Activated CD4-positive, alpha-beta T cell treated with anti-CD3 and anti-CD28 coated beads for 48 hours (primary cell): ENCODE measurements at regions not wholly inside any gene's neighbourhood (a gene's known extent, or its start where the extent isn't known, plus 50 kb on each side); places are given as distances from the start of the nearest gene placed in this dataset.
"Not testable (repeated sequence)": the region's sequence is repeated elsewhere in the genome, so short reads cannot be mapped to it uniquely, and the experiment has no call there.

ENCODE experiments used
- DNase-seq: peaks from one replicate; pipeline ENCODE4 v3.0.0-alpha.2; 2020

GRCh38 chr13:22960827-22961226 lies 220.0 kb upstream of the SGCG start:
- DNase-seq: no peak

DNA sequence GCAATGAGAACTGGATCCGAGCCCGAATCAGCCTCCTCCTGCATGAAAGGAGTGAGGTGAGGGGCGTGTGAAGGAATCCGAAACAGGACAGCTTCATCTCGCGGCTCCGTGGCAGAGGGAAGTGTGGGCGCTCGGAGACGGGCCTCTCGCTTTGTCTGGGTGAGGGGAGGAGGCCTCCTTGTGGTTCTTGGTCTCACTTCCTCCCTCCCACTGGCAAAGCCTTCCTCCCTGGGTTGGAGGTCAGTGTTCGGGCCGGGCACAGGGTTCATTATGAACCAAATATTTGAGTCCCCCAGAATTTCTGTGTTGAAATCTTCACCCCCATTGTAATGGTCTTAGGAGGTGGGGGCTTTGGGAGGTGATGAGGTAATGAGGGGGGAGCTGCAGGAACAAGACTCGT lies 219.4 kb upstream of the SGCG start:
- DNase-seq: not testable (repeated sequence)

DNA sequence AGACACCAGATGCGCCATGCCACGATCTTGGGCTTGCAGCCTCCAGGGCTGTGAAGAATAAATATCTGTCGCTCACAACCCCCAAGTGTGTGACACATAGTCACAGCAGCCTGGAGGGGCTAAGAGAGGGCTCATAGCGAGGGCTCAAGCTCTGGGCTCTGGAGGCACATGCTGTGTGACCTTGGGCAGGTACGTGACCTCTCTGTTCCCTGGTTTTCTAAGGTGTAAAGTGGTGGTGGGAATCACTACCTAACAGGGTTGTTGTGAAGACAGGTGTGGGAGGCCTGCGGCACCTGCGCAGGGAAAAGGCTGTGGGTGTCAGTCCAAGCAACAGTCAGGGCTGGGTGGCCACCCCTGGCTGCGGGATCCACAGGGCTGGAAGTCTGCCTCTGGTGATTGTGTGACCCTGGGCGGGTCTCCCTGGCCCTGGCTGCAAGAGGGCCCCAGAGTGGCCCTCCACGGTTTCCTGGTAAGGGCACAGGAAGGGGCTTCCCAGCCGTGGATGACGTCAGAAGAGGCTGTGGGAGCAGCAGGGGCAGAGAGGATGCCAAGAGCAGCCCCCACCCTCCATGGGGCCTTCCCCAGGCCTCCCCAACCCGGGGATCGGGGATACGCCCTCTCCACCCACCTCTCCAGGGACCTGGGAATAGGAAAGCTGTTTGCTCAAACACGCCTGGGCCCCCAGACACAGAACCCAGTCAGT lies 218.8 kb upstream of the SGCG start:
- no peak for DNase-seq

GRCh38 chr13:22963384-22964053 lies 217.3 kb upstream of the SGCG start:
- not testable (repeated sequence) for DNase-seq

DNA sequence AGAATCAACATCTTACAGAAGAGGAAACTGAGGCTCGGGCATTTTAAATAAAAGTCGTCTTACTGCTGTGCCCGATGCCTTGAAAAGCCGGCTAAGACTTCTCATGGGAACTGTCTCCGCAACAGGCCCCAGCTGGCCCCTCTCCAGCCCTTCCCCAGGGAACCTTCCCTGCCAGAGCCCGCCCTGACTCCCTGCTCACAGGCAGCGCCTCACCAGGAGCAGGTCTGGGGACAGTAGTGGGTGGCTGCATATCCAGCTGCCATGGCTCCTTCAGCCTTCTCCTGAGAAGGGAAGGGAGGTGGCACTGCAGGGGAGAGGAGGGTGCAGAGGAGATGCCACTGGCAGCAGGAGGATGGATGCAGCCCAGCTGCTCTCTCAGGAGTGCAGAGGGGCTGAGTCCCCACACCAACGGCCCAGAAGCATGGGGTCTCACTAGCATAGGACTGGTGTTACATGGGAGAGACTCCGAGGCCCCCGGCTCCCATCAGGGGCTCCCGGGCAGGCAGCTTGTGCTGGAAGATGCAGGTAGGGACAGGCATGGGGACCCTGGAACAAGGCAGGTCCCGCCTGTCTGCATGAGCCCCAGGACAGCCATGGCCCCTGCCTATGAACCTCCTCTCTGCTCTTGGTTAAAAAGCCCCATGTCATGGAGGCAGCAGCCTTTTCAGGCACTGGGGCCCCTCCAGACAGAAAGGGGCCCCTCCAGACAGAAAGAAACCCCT lies 216.4 kb upstream of the SGCG start:
- DNase-seq: no peak

DNA sequence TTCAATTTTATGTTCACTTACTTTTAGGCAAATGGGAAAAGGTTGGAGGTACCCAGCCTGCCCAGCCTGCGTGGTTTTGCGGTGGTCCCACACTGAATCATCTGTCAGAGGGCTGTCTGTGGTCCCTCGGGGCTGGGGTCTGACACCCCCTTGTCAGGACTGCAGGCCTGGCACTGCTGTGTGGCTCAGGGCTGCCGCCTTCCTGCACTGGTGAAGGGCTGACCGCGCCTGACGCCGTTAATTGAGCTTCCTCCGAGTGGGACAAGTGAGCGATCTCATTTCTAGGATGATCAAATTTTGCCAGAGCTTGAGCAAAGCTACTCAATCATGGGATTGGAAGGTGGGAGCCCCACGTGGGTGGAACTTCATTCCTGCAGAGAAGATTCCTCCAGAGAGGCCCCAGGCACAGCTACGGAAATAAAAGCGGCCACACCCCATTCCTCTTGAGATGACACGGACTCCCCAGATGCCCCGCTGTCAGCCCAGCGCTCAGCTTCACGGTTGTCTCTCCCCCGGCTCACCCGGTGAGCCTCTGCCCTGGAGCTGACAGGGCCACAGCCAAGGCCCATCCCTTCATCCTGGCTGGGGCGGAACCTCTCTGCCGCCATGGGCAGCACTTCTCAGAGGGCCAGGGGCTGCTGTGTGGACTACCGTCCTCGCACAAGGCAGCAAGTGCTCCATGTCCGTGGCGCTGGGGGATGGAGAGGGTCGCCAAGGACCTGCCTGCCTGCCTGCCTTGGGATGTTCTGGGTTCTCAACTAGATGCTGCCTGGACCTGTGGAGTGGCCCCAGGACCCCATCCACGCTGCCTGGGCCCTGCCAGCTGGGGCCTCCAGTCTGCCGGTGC lies 215.5 kb upstream of the SGCG start:
- not testable (repeated sequence) for DNase-seq

DNA sequence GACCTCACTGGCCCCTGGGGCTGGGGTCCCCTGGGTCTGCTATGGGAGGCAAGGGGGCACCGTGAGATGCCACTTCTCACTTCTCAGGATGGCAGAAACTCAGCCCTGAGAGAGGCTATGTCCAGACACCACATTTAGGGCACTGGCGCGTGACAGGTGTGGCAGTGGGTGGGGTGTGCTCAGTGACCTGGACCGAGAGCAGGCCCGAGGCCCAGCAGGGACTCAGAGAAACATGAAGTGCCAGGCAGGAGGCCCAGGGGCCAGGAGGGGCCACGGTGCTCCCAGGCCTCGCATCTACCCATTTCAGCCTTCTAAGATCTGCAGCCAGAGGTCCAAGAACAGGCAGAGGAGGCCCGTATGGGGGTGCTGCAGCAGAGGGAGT lies 214.9 kb upstream of the SGCG start:
- not testable (repeated sequence) for DNase-seq

- DNase-seq: not testable (repeated sequence)
These were observed 214.0 kb upstream of the SGCG start for GRCh38 chr13:22966753-22967152.

GRCh38 chr13:22967669-22968068 lies 213.1 kb upstream of the SGCG start:
- DNase-seq: no peak

DNA sequence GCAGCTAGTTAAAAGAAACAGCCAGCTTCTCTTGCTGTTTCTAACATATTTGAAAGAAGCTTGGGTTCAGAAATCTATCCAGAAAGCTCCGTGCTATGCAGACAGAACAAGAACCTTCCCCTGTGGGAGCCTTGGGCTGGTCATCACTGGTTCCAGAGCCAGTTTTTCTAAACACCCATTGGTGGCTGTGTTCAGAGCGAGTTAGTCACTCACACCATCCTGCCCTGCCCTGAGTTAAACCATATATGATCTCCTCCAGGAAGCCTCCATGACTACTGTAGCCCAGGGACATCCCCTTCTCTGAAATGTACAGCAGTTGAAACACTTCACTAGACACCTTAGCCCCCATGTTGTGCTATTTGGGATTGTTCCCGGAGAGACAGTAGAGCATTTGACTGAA lies 200.8 kb upstream of the SGCG start:
- no peak for DNase-seq

DNA sequence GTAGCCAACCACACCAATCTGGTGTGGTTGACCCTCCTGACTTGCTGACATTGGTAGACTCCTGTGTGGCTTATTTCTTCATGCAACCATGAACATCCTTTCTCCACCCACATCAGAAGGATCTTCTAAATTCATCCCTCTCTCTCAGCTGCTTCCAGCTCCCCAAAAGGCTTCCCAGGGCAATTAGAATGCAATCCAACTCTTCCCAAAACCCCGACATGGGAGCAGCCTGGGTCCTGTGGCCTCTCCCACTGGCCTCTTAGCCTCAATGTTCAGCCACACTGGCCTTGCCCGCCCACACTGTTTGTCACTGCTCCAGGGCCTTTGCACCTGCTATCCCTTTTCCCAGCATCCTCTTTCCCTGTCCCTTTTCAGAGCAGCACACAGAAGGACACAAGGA lies 199.8 kb upstream of the SGCG start:
- DNase-seq: no peak

DNA sequence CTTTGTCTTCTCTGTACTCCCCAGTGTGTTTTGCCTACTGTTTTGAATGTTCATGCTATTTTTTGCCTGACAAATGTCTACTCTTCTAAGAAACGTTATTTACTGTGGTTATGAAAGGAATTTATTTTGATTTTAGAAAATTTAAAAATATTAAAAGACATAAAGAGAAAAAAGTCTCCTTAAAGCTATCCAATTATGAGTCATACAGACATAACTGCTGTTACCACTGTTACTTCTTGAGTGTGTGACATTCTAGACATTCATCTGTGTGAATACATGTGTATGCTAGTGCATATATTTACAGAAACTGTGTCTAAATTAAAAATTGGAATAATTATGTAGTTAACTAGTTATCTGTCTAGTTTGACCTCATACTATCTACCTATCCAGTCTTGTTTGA lies 187.6 kb upstream of the SGCG start:
- DNase-seq: no peak

- DNase-seq: no peak
These were observed 177.3 kb upstream of the SGCG start for GRCh38 chr13:23003446-23003845.

- no peak for DNase-seq
These were observed 173.4 kb upstream of the SGCG start for GRCh38 chr13:23007426-23007825.

DNA sequence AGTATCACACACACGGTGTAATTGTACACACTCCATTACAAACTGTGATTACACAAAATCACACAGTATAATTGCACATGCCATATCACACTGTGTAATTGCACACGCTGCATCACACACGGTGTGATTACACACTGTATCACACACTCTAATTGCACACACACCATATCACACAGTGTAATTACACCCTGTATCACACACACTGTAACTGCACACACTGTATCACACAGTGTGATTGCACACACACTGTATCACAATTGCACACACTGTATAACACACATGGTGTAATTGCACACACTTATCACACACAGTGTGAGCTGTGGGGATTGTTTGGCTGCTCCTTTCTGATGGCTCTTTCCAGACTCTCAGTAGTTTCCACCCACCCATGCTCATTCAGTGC lies 162.6 kb upstream of the SGCG start:
- DNase-seq: no peak

DNA sequence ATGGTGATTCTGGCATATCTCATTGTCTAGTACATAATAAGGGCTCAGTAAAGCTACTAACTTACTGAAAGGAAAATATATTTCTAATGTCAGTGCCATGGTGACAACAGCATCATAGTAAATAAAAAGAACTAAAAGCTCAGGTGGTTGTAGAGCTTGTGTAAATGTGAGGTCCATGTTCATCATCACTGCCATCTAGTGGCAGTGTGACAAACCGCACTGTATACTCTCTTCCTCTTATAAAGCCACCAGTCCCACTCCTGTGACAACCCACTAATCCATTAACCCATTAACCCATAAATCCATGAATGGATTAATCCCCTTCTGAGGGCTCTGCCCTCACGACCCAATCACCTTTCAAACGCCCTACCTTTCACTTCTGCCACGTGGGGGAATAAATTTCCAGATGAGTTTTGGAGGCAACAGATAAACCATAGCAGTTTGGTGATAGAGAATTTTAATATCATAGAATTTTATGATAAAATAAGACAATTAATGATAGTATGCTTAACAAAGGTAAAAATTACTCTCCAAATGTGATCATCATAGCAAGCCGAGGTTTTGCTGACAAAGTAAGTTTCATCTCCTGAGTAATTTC lies 160.4 kb upstream of the SGCG start:
- peak; percentile 36 for DNase-seq

DNA sequence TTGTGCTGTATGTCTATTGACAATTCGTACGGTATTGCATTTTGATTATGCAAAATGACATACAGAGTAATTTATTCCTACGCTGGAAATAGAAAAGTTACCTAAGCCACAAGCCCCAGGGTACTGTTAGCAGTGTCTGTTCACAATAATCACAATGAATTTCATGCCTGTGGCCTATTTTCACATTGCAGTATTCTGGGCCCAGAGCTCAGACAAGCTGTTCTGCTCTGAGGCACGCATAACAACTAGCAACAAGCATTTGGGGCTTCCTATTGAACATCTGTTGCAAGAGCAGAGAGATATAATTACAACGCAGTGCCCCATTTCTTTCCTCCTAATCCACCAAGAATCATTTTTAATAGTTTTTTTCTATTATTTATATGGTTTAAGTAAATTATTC lies 158.9 kb upstream of the SGCG start:
- no peak for DNase-seq

DNA sequence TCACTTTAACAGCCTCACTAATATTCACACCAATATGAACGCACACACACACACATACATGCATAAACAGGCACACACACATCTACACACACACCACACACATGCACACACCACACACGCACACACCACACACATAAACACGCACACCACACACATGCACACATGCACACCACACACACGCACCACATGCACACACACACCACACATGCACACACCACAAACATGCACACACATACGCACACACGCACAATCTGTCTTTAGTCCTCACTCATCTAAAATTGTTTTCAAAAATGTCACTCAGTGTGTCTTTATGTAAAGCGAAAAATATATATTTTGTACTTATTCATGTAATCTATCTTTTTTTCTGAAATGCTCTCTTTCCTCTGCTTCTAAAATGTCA lies 158.1 kb upstream of the SGCG start:
- no peak for DNase-seq

- DNase-seq: no peak
These were observed 154.7 kb upstream of the SGCG start for GRCh38 chr13:23025864-23026608.

- DNase-seq: no peak
These were observed 141.4 kb upstream of the SGCG start for GRCh38 chr13:23039266-23039935.

GRCh38 chr13:23042181-23042580 lies 138.6 kb upstream of the SGCG start:
- no peak for DNase-seq
